Thyroid gland (tissue), 4 donors: ENCODE measurements at regions not wholly inside any gene's neighbourhood (a gene's known extent, or its start where the extent isn't known, plus 50 kb on each side); places are given as distances from the start of the nearest gene placed in this dataset.

ENCODE experiments used
- CTCF ChIP-seq, 6 experiments: fragments of 200-600 bp in 3 of 6; fragments of 450-650 bp in 3 of 6; sonication (generic) in 3 of 6; IDR thresholded peaks; one replicate each; pipeline ENCODE4 v1.5.1; 2016 to 2019; ENCODE audit warnings: antibody characterized with exemption in 6 of 6, mild to moderate bottlenecking in 2 of 6, inconsistent platforms in 1 of 6, moderate library complexity in 1 of 6
- POLR2A ChIP-seq, 2 donors: fragments of 450-650 bp; IDR thresholded peaks; one replicate each; pipeline ENCODE4 v1.6.1; 2017; ENCODE audit warnings: antibody characterized with exemption in 2 of 2, mild to moderate bottlenecking in 2 of 2, moderate library complexity in 1 of 2

- TF ChIP-seq CTCF (IDR thresholded peaks at IDR 0.05) = no peak
- no peak for TF ChIP-seq POLR2A (IDR thresholded peaks at IDR 0.05)
Observed at GRCh38 chr5:91228188-91228587, 154.9 kb downstream of the ARRDC3 start.
